Heart right ventricle (tissue), 16 donors: ENCODE measurements at regions not wholly inside any gene's neighbourhood (a gene's known extent, or its start where the extent isn't known, plus 50 kb on each side); places are given as distances from the start of the nearest gene placed in this dataset.

Source experiments
- ATAC-seq, 8 donors: fragments of 200-7000 bp; cut with Tn5 transposase; one replicate each; pipeline ENCODE4 v1.9.1; 2020; ENCODE audit warnings: mild to moderate bottlenecking in 8 of 8, moderate library complexity in 8 of 8, moderate number of reproducible peaks in 1 of 8
- DNase-seq, 2 donors: peaks; one replicate each; pipeline ENCODE4 v3.0.0-alpha.2; 2020
- H3K27ac ChIP-seq, 10 donors: fragments of 200-600 bp; sonication (generic) in 2 of 10; one replicate each; pipeline versions ENCODE4 v1.5.0 to v1.8.0; 2020 to 2022; ENCODE audit warnings: mild to moderate bottlenecking in 3 of 10
- H3K27me3 ChIP-seq, 7 donors: fragments of 200-600 bp; one replicate each; pipeline ENCODE4 v1.8.0; 2021 to 2022; ENCODE audit warnings: mild to moderate bottlenecking in 2 of 7
- H3K36me3 ChIP-seq, 9 donors: fragments of 200-600 bp; sonication (generic) in 1 of 9; one replicate each; pipeline versions ENCODE4 v1.5.0 to v1.8.0; 2020 to 2022; ENCODE audit warnings: mild to moderate bottlenecking in 2 of 9
- H3K4me1 ChIP-seq, 9 donors: fragments of 200-600 bp; sonication (generic) in 1 of 9; one replicate each; pipeline versions ENCODE4 v1.5.0 to v1.8.0; 2020 to 2022; ENCODE audit warnings: mild to moderate bottlenecking in 4 of 9
- H3K4me3 ChIP-seq, 10 donors: fragments of 200-600 bp; sonication (generic) in 2 of 10; one replicate each; pipeline versions ENCODE4 v1.5.0 to v1.8.0; 2020 to 2022; ENCODE audit warnings: mild to moderate bottlenecking in 7 of 10, moderate library complexity in 2 of 10
- H3K9me3 ChIP-seq, 11 donors: fragments of 200-600 bp in 10 of 11; sonication (generic) in 2 of 11; one replicate each; pipeline versions ENCODE4 v1.5.0 to v1.8.0; 2013 to 2022; ENCODE audit warnings: mild to moderate bottlenecking in 2 of 11, control low read depth in 1 of 11, moderate library complexity in 1 of 11
- WGBS, 2 donors: extraction: QIAGEN DNeasy Blood & Tissue Kit; methylation state at CpG; one replicate each; pipeline ENCODE4 v1.1.7; 2013; ENCODE audit warnings: inconsistent platforms in 1 of 2; 5-methylcytosine and 5-hydroxymethylcytosine counted together
- intact Hi-C, 10 donors: fragments of 100-400 bp; cut with DNase I; formaldehyde crosslinking; loops; one replicate each; pipeline versions ENCODE4 v1.11.1 to v1.14.2; 2022
- TF ChIP-seq, protein P1 (sequence below), 9 donors: fragments of 200-600 bp; sonication (generic) in 2 of 9; IDR thresholded peaks; one replicate each; pipeline versions ENCODE4 v1.5.0 to v1.8.0; 2021 to 2022; ENCODE audit warnings: antibody characterized with exemption in 9 of 9, mild to moderate bottlenecking in 5 of 9, moderate library complexity in 1 of 9
- donor health status: Arrhythmogenic right ventricular cardiomyopathy.
- donor health status: ischemic (EF 13 %, LVEDD 7.1; RV severe dilation, severe dysfunction).
- donor health status: healthy with polysubstance abuse.
- donor health status: DM: no; HTN: yes; CAD: no.
- donor health status: DM: no; HTN: no; CAD: no.
- donor health status: ischemic (EF 25% LVEDD 6.9; RV normal size, moderate dysfunction).
- donor health status: ischemic (EF 25% LVEDD 5.7; RV mildly dilated, moderate dysfunction).
- donor health status: healthy.
- donor health status: DM: yes; HTN: yes; CAD: no.
- donor health status: Ischemic cardiomyopathy.
- donor health status: ischemic (EF 35%, LVEDD 5.7; RV mildly dilated, moderate dysfunction).
- donor health status: nonischemic (EF 11% LVEDD 7.7; RV severe dilation, severe dysfunction).
- donor health status: DM: yes; HTN: yes; CAD: no.
- donor health status: PGD.
- donor health status: ischemic (EF 29% LVEDD 5.4; RV normal size, mild dysfunction).
- donor health status: nonischemic (EF 23%, LVEDD 6.1; RV moderate dilation, normal function).

DNA sequence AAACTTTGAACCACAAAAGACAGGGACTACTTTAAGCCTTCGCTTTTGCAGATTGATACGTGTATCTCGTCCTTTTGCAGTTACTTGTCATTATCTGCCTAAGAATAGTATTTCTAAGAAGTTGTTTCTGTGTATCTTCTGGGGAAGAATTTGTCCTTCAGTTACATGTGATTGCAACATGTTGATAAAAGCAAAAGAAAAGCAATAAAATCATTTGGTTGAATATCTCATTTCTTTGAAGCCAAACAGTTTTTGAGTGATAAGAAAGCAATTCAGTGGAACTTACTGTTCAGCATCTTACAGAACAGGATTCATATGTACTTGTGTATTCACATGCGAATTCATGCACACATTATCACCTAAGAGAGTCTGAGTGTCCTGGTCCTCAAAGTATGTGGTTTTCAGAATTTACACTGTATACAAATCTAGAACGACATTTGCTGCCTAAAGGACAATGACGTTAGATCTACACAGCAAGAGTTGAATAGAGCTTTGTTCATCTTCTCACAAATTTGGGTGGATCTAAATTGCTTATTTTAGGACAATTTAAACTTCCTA, 66.7 kb upstream of the MRPS6 start:
- no peaks in the 10 kb centered on the region for H3K27me3 ChIP-seq
- no peak overlapping the region for H3K27ac ChIP-seq
- peaks cover 0 to 38% (median 4%) of the 10 kb centered on the region in 11 donors for H3K9me3 ChIP-seq
- H3K4me3 ChIP-seq, result no peak overlapping the region
- H3K4me1 ChIP-seq, result peaks cover 0 to 13% (median 7%) of the 10 kb centered on the region in 9 donors
- intact Hi-C loops, result loop anchor here in 1 of 10 donors (10.0 kb wide), 1 partner anchor 78 kb away; no protein-coding TSS in a partner anchor
- no peaks in the 10 kb centered on the region for H3K36me3 ChIP-seq
- TF ChIP-seq, protein P1, sequence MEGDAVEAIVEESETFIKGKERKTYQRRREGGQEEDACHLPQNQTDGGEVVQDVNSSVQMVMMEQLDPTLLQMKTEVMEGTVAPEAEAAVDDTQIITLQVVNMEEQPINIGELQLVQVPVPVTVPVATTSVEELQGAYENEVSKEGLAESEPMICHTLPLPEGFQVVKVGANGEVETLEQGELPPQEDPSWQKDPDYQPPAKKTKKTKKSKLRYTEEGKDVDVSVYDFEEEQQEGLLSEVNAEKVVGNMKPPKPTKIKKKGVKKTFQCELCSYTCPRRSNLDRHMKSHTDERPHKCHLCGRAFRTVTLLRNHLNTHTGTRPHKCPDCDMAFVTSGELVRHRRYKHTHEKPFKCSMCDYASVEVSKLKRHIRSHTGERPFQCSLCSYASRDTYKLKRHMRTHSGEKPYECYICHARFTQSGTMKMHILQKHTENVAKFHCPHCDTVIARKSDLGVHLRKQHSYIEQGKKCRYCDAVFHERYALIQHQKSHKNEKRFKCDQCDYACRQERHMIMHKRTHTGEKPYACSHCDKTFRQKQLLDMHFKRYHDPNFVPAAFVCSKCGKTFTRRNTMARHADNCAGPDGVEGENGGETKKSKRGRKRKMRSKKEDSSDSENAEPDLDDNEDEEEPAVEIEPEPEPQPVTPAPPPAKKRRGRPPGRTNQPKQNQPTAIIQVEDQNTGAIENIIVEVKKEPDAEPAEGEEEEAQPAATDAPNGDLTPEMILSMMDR (IDR thresholded peaks at IDR 0.05), result no peak
- DNase-seq (no peak), ATAC-seq (no peak)
- 86% methylated on average over 6 of the region's 6 CpGs for whole genome bisulfite sequencing, 2 donors

DNA sequence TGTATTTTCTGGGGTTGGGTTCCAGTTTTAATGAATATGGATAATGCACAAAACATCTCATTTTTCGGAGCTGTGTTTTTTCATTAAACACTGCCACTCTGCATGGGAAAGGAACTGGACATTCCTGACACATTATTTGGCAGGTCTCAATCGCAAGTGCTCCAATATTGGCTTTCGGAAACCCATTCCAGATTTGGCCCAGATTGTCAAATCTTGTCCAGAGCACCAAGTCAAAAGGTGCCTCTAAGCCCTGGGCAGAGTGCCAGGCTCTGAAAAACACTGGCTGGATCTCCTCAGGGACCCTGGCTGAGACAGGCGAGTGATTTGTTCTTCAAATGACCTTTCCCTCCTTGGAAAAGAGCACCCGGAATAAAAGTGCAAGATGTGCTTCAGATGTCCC, 68.4 kb upstream of the MRPS6 start:
- peaks cover 0 to 13% (median 7%) of the 10 kb centered on the region in 9 donors for H3K4me1 ChIP-seq
- ATAC-seq, result peak in 5 of 8 donors; percentile 9 to 70 (median 33)
- intact Hi-C loops, result loop anchor here in 1 of 10 donors (10.0 kb wide), 1 partner anchor 80 kb away; no protein-coding TSS in a partner anchor
- TF ChIP-seq, protein P1 (IDR thresholded peaks at IDR 0.05), result no peak
- 31 to 34% methylated on average over 5 of the region's 5 CpGs for whole genome bisulfite sequencing, 2 donors
- peak overlapping the region in 2 of 10 donors; percentile 0 to 5 for H3K27ac ChIP-seq
- no peak overlapping the region for H3K4me3 ChIP-seq
- H3K27me3 ChIP-seq, result no peaks in the 10 kb centered on the region
- no peaks in the 10 kb centered on the region for H3K36me3 ChIP-seq
- H3K9me3 ChIP-seq, result peaks cover 0 to 22% (median 0%) of the 10 kb centered on the region in 11 donors
- peak in 1 of 2 donors; percentile 33 for DNase-seq

DNA sequence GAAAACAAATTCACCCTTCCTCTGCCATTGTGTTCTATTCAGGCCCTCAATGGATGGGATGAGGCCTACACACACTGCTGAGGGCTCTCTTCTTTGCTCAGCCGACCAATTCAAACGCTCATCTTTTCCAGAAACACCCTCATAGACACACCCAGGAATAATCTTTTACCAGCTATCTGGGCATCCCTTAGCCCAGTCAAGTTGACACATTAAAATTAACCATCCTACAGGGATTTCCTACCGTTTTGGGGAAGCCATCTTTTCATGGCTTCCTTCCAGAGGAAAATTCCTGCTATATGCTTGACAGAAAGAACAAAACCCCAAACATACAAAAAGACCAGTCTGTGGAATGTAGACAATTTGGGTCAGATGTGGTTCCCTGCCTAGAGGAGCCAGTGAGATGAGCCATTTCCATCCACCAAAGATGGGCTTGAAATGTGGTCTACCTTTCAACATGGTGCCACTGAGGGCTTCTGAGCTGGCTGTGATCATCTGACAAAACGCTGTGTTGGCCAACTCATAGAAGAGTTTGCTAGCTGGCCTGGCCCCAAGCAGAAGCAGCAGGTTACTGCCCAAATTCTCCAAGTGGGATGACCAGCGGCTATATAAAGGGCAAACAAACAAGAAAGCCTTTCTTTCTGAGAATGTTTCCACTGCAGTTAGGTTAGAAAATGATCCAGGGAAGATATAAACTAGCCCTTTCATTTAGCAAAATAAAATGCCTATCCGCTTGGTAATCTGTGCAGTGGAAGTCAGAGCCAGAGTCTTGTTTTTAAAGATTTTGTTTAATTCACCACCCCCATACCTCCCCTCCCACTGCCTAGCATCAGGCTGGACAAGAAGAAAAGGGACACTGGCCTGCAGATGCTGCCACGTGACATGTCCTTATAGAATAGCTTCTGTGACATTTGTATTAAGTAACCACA, 69.1 kb upstream of the MRPS6 start:
- H3K27ac ChIP-seq, result peak overlapping the region in 1 of 10 donors; percentile 5
- no peaks in the 10 kb centered on the region for H3K36me3 ChIP-seq
- ATAC-seq (peak in 4 of 8 donors; percentile 34 to 52 (median 48)), DNase-seq (no peak)
- TF ChIP-seq, protein P1 (IDR thresholded peaks at IDR 0.05), result no peak
- peaks cover 0 to 15% (median 0%) of the 10 kb centered on the region in 11 donors for H3K9me3 ChIP-seq
- no peak overlapping the region for H3K4me3 ChIP-seq
- WGBS, 2 donors, result 66 to 71% methylated on average over 7 of the region's 7 CpGs
- H3K4me1 ChIP-seq, result peaks cover 0 to 13% (median 7%) of the 10 kb centered on the region in 9 donors
- no peaks in the 10 kb centered on the region for H3K27me3 ChIP-seq
- intact Hi-C loops, result loop anchor here in 1 of 10 donors (10.0 kb wide), 1 partner anchor 81 kb away; no protein-coding TSS in a partner anchor

DNA sequence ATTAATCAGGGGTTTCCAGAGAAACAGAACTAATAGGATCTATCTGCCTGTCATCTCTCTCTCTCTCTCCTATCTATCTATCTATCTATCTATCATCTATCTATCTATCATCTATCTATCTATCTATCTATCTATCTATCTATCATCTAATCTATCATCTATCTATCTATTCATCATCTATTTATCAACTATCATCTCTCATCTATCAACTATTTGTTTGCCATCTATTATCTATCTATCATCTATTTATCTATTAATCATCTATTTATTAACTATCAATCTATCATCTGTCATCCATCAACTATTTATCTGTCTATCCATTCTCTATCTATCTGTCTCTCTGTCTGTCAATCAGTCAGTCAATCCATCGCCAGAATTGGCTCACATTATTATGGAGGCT, 70.0 kb upstream of the MRPS6 start:
- intact Hi-C loops, result loop anchor here in 1 of 10 donors (10.0 kb wide), 1 partner anchor 81 kb away; no protein-coding TSS in a partner anchor
- WGBS, 2 donors, result 96 to 98% methylated on average over 1 of the region's 1 CpG
- no peak for DNase-seq
- ATAC-seq, result no peak
- H3K36me3 ChIP-seq, result no peaks in the 10 kb centered on the region
- H3K9me3 ChIP-seq, result peaks cover 0 to 11% (median 0%) of the 10 kb centered on the region in 11 donors
- H3K4me1 ChIP-seq, result peaks cover 0 to 13% (median 7%) of the 10 kb centered on the region in 9 donors
- H3K27me3 ChIP-seq, result no peaks in the 10 kb centered on the region
- H3K4me3 ChIP-seq, result no peak overlapping the region
- H3K27ac ChIP-seq, result no peak overlapping the region
- TF ChIP-seq, protein P1 (IDR thresholded peaks at IDR 0.05), result no peak
